ENCODE measurements at regions not wholly inside any gene's neighbourhood (a gene's known extent, or its start where the extent isn't known, plus 50 kb on each side); places are given as distances from the start of the nearest gene placed in this dataset.

DNA sequence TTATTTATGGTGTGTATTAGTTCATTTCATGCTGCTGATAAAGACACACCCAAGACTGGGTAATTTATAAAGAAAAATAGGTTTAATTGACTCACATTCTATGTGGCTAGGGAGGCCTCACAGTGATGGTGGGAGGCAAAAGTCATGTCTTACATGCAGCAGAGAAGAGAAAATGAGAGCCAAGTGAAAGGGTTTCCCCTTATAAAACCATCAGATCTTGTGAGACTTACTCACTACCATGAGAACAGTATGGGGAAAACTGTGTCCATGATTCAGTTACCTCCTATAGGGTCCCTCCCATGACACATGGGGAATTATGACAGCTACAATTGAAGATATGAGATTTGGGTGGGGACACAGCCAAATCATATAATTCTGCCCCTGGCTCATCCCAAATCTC lies 150.0 kb upstream of the AHI1 start:
- Histone ChIP-seq H3K27me3 (ENCODE audit: insufficient read depth, low read depth, severe bottlenecking) (no peaks in the 10 kb centered on the region), H3K36me3 (no peaks in the 10 kb centered on the region), H3K27ac (no peak overlapping the region), H3K4me3 (ENCODE audit: low read depth, low read length) (no peak overlapping the region), H3K9me3 (ENCODE audit: severe bottlenecking) (no peaks in the 10 kb centered on the region)
- TF ChIP-seq, protein P1, sequence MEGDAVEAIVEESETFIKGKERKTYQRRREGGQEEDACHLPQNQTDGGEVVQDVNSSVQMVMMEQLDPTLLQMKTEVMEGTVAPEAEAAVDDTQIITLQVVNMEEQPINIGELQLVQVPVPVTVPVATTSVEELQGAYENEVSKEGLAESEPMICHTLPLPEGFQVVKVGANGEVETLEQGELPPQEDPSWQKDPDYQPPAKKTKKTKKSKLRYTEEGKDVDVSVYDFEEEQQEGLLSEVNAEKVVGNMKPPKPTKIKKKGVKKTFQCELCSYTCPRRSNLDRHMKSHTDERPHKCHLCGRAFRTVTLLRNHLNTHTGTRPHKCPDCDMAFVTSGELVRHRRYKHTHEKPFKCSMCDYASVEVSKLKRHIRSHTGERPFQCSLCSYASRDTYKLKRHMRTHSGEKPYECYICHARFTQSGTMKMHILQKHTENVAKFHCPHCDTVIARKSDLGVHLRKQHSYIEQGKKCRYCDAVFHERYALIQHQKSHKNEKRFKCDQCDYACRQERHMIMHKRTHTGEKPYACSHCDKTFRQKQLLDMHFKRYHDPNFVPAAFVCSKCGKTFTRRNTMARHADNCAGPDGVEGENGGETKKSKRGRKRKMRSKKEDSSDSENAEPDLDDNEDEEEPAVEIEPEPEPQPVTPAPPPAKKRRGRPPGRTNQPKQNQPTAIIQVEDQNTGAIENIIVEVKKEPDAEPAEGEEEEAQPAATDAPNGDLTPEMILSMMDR (IDR thresholded peaks at IDR 0.05; ENCODE audit: low read depth, low read length): no peak
- DNase-seq: no peak

DNA sequence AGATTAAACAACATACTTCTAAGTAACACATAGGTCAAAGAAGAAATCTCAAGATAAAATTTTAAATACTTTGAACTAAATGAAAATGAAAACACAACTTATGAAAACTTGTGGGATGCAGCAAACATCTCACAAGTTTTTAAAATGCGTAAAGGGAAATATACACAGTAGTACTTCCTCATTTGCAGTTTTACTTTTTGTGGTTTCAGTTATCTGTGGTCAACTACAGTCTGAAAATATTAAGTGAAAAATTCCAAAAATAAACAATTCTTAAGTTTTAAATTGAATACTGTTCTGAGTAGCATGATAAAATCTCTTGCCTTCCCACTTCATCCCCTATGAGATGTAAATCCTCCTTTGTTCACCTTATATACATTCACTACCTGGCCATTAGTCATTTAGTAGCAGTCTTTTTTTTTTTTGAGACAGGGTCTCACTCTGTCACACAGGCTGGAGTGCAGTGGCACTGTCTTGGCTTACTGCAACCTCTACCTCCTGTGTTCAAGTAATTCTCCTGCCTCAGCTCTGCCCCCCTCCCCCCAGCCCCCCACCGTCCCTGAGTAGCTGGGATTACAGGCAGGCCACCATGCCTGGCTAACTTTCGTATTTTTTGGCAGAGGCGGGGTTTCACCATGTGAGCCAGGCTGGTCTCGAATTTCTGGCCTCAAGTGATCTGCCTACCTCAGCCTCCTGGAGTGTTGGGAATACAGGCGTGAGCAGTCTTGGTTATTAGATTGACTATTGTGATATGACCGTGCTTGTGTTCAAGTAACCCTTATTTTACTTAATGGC lies 154.6 kb upstream of the AHI1 start:
- H3K36me3 ChIP-seq: no peaks in the 10 kb centered on the region
- H3K9me3 ChIP-seq (ENCODE audit: severe bottlenecking): no peaks in the 10 kb centered on the region
- TF ChIP-seq, protein P1 (IDR thresholded peaks at IDR 0.05; ENCODE audit: low read depth, low read length): no peak
- H3K4me3 ChIP-seq (ENCODE audit: low read depth, low read length): no peak overlapping the region
- DNase-seq: no peak
- H3K27ac ChIP-seq: no peak overlapping the region
- H3K27me3 ChIP-seq (ENCODE audit: insufficient read depth, low read depth, severe bottlenecking): no peaks in the 10 kb centered on the region

DNA sequence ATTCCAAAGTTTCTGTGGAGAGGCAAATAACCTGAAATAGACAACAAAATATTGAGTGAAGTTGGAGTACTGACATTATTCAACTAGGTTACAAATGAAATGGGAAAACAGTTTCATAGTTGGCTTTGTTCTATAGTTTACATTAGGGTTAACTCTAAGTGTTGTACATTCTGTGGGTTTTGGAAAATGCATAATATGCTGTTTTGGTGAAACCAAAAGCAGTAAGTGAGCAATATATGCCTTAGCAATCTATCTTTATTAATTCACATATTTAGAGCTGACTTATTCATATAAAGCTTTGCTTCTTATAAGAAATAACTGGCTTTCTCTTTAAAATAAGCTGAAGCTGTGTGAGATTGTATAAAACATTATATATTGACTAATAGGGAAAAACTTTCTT lies 157.5 kb upstream of the AHI1 start:
- no peak for DNase-seq
- no peak overlapping the region for H3K4me3 ChIP-seq (ENCODE audit: low read depth, low read length)
- H3K36me3 ChIP-seq: no peaks in the 10 kb centered on the region
- no peak overlapping the region for H3K27ac ChIP-seq
- H3K27me3 ChIP-seq (ENCODE audit: insufficient read depth, low read depth, severe bottlenecking): no peaks in the 10 kb centered on the region
- TF ChIP-seq, protein P1 (IDR thresholded peaks at IDR 0.05; ENCODE audit: low read depth, low read length): no peak
- H3K9me3 ChIP-seq (ENCODE audit: severe bottlenecking): no peaks in the 10 kb centered on the region

DNA sequence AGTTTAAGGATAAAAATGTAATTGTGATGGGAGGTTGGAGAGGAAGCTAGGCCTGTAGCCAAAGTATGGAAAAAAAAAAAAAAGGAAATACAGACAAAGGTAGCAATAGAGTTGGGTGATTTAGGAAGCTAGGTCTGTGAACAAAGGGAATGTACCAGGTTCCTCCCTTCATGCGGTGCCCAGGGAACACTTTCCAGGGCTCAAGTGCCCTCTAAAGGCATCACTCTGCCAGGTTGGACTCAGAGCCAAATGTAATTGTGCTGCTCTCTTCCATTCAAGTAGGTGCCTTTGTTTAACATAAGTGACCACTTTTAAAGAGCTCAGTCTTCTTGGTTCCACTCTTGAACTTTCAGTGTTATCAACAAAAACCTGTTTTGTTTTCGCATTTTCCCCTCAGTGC lies 159.7 kb upstream of the AHI1 start:
- no peak overlapping the region for H3K4me3 ChIP-seq (ENCODE audit: low read depth, low read length)
- no peak overlapping the region for H3K27ac ChIP-seq
- no peaks in the 10 kb centered on the region for H3K36me3 ChIP-seq
- no peaks in the 10 kb centered on the region for H3K27me3 ChIP-seq (ENCODE audit: insufficient read depth, low read depth, severe bottlenecking)
- no peaks in the 10 kb centered on the region for H3K9me3 ChIP-seq (ENCODE audit: severe bottlenecking)
- TF ChIP-seq, protein P1 (IDR thresholded peaks at IDR 0.05; ENCODE audit: low read depth, low read length): no peak
- DNase-seq: no peak

DNA sequence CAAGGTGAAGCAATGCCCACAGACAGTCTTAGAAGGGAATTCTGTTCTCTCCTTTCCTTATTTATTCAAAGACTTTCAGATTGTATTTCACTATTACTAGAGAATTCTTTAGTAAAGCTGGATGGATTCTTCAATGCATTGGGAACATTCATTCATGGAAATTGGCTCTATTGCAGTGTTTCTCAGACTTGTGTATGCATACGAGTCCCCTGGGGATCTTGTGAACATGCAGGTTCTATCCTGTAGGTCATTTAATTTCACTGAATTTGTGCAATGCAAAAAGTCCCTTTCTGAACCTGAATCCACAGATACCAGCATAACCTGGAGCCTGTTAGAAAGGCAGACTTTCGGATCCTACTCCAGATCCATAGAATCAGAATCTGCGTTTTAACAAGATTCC lies 160.9 kb upstream of the AHI1 start:
- no peak for DNase-seq
- H3K4me3 ChIP-seq (ENCODE audit: low read depth, low read length): no peak overlapping the region
- H3K9me3 ChIP-seq (ENCODE audit: severe bottlenecking): no peaks in the 10 kb centered on the region
- TF ChIP-seq, protein P1 (IDR thresholded peaks at IDR 0.05; ENCODE audit: low read depth, low read length): no peak
- H3K27me3 ChIP-seq (ENCODE audit: insufficient read depth, low read depth, severe bottlenecking): no peaks in the 10 kb centered on the region
- H3K36me3 ChIP-seq: no peaks in the 10 kb centered on the region
- no peak overlapping the region for H3K27ac ChIP-seq

DNA sequence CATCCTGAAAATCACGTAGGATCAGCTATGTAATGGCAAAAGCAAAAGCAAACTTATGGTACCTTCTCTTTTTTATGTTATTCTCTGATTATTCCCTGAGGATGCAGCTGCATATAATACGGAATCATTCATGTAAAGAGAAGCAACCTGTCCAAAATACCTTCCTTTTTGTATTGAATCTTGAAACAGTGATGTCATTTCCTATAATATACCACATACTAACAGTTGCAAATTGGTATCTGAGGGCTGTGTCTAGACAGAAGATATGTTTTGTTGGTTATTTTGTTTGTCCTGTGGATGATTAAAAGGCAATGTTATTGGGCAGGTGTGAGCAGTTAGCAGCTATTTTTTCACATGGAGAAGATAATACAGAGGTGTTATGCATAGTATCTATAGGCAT lies 161.4 kb upstream of the AHI1 start:
- Histone ChIP-seq H3K36me3 (no peaks in the 10 kb centered on the region), H3K27me3 (ENCODE audit: insufficient read depth, low read depth, severe bottlenecking) (no peaks in the 10 kb centered on the region), H3K27ac (no peak overlapping the region), H3K9me3 (ENCODE audit: severe bottlenecking) (no peaks in the 10 kb centered on the region), H3K4me3 (ENCODE audit: low read depth, low read length) (no peak overlapping the region)
- TF ChIP-seq, protein P1 (IDR thresholded peaks at IDR 0.05; ENCODE audit: low read depth, low read length): no peak
- no peak for DNase-seq

All from WERI-Rb-1 (cell line).